HG02759 (cell line): ENCODE measurements at regions not wholly inside any gene's neighbourhood (a gene's known extent, or its start where the extent isn't known, plus 50 kb on each side); places are given as distances from the start of the nearest gene placed in this dataset.
"Not testable (repeated sequence)": the region's sequence is repeated elsewhere in the genome, so short reads cannot be mapped to it uniquely, and the experiment has no call there.

Experiments used
- ATAC-seq: cut with Tn5 transposase; IDR thresholded peaks from one replicate; pipeline ENCODE4 v1.9.1; 2021; ENCODE audit warnings: mild to moderate bottlenecking, moderate library complexity; ENCODE audit not compliant: unreplicated experiment

DNA sequence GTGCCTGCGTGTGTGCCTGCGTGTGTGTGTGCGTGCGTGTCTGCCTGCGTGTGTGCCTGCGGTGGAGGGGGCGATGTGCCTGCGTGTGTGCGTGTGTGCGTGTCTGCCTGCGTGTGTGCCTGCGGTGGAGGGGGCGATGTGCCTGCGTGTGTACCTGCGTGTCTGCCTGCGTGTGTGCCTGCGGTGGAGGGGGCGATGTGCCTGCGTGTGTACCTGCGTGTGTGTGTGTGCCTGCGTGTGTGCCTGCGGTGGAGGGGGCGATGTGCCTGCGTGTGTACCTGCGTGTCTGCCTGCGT, 116.7 kb upstream of the ZNF516 start:
- ATAC-seq, result not testable (repeated sequence)

GRCh38 chr18:76610933-76611749, 116.1 kb upstream of the ZNF516 start:
- no peak for ATAC-seq

DNA sequence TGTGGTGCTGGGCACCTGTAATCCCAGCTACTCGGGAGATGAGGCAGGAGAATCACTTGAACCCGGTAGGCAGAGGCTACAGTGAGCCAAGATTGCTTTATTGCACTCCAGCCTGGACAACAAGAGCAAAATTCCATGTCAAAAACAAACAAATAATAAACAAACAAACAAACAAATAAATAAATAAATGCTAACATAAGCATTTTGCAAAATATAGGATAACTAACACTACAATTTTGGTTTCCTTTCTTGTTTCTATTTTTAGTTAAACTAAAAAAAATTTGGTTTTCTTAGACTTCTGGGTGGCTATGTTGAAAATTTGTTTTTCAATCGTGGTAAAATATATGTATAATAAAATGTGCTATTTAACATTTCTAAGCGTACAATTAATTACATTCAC, 115.0 kb upstream of the ZNF516 start:
- no peak for ATAC-seq

GRCh38 chr18:76605341-76605929, 110.4 kb upstream of the ZNF516 start:
- ATAC-seq, result no peak

GRCh38 chr18:76604935-76605240, 109.8 kb upstream of the ZNF516 start:
- ATAC-seq, result no peak

GRCh38 chr18:76604108-76604934, 109.3 kb upstream of the ZNF516 start:
- ATAC-seq, result no peak

DNA sequence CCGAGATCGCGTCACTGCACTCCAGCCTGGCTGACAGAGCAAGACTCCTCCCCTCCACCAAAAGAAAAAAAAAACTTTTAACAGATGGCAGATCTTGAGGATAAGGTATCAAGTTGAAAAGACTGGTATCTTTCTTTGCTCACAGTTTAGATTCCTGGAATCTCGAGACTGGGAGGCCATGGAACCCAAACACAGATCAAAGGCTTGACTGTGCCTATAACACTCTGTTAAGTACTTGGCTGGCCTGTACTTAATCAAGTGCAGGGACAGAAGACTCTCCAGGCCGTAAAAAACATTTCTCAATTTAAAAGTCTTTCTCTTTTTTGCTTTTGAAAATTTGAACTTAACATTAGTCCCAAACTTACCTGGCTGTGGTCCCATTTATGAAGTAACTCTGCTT, 107.1 kb upstream of the ZNF516 start:
- ATAC-seq, result no peak

DNA sequence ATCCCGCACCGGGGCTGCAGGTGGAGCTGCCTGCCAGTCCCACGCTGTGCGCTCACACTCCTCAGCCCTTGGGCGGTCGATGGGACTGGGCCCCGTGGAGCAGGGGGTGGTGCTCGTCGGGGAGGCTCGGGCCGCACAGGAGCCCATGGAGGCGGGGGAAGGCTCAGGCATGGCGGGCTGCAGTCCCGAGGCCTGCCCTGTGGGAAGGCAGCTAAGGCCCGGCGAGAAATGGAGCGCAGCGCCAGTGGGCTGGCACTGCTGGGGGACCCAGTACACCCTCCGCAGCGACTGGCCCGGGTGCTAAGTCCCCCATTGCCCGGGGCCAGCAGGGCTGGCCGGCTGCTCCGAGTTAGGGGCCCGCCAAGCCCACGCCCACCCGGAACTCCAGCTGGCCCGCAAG, 105.0 kb upstream of the ZNF516 start:
- ATAC-seq, result not testable (repeated sequence)

- no peak for ATAC-seq
These were observed 99.9 kb upstream of the ZNF516 start for GRCh38 chr18:76594966-76595365.

GRCh38 chr18:76593843-76594242, 98.8 kb upstream of the ZNF516 start:
- no peak for ATAC-seq

DNA sequence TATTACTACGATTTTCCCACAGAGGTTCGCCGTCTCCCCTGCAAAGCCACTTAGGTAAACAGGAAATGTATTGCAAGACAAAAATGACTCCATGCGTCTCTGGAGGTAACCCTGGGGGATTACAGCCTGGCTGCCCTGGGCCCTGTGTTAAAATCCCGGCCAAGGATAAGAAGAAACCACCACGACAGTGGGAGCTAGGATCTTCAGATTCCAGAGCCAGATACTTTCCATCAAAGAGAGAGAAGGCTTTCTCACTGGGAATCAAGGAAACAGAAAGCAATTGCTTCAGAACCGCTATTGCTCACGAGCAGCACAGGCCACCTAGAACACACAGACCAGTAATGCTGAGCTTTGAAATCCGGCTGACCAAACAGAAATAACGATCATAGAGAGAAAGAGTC, 97.9 kb upstream of the ZNF516 start:
- no peak for ATAC-seq

DNA sequence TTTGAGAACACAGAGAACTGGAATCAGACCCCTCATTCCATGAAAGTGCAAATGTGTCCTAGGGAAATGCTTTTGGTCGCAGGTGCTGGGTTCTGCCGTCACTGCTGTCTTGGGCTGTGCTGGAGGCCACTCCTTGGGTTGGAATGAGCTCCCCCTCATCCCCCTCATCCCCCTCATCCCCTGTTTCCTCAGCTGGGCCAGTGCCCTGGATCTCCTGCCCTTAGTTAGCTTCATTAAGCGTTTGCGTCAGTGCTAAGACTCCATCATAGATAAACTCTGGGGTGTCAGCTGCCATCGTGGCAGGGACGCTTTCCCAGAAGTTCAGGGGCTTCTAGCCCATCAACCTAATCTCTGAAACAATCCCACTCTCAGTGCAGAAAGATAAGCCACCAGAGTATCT, 97.1 kb upstream of the ZNF516 start:
- no peak for ATAC-seq

- ATAC-seq, result no peak
These were observed 94.8 kb upstream of the ZNF516 start for GRCh38 chr18:76589866-76590265.

- no peak for ATAC-seq
These were observed 94.3 kb upstream of the ZNF516 start for GRCh38 chr18:76589316-76589715.

GRCh38 chr18:76588601-76589226, 93.7 kb upstream of the ZNF516 start:
- ATAC-seq, result no peak

DNA sequence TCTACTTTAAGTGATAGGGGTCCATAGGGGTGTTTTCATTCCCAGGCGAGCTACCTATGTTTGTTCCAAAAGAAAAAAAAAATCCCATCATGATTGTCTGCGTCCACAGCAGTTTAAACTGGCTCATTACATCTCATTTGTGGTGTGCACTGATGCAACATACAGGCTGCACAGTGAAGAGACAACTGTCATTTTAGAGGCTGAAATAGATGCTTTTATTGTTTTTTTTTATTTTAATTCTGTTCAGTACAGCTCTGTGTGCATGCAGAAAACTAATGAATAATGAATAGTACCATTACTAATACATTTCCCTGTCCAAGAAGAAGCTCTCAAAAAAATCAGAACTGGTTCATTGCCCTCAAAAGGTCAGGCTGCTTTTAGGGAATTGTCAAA, 92.8 kb upstream of the ZNF516 start:
- no peak for ATAC-seq

GRCh38 chr18:76587147-76587878, 92.3 kb upstream of the ZNF516 start:
- no peak for ATAC-seq

DNA sequence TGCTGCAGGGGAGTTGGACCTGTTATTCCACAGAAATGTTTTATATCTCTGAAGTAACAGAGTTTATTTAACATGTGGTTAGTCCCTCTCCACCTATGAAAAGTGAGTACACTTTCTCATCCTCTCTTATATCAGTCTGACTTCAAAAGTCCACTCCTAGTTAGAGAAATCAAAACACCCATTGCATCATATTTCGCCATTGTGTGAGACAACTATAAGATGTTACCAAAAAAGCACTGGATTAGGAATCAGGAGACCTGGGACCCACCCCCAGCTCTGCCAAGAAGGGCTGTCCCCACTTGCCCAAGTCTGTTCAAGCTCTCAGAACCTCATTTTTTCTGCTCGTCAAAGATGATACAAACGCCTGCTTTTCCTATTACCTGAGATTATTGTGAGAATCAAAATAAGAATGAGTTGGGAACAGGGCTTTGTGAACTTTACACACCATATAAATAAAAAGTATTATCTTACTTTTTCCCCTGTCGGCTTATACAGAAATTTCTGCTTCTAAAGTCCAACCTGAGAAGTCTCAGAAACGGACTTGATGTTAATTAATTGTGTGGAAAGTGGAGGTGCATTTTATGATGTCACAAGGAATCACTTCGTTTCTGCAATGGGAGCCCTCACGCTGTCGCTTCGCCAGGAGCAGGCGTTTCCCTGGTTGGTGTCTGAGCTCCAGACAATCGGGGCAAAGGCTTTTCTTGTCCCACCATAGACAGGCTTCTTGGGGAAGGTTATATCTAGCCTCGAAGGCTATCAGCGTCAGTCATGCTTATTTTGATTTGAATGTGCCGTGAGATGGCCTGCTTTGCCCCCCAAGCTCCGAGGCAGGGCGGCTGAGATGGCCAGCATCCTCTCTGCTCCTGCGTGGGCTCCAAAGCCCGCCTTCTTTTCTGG, 89.6 kb upstream of the ZNF516 start:
- ATAC-seq, result no peak

- ATAC-seq, result no peak
These were observed 86.2 kb upstream of the ZNF516 start for GRCh38 chr18:76581261-76581660.
